Endothelial cell of umbilical vein (primary cell): ENCODE measurements at regions not wholly inside any gene's neighbourhood (a gene's known extent, or its start where the extent isn't known, plus 50 kb on each side); places are given as distances from the start of the nearest gene placed in this dataset.

Experiments
- BruUV-seq: library from RNA; stranded (reverse); fragments of 400-500 nt; replicated peaks from 2 replicates; lab custom pipeline; 2021; lab: Mats Ljungman, UMichigan
- CTCF ChIA-PET: fragments of 300-600, 350-600 bp; sonication (Branson Sonifier 250); formaldehyde crosslinking; loops from one replicate; lab custom pipeline; 2021; ENCODE audit warnings: antibody characterized with exemption, inconsistent platforms; lab: Charles Lee
- POLR2A ChIA-PET: fragments of 300-600, 350-600 bp; sonication (Branson Sonifier 250); formaldehyde crosslinking; loops from one replicate; lab custom pipeline; 2021; ENCODE audit warnings: antibody characterized with exemption, inconsistent platforms; lab: Charles Lee
- DNase-seq: peaks from one replicate; pipeline ENCODE4 v3.0.0-alpha.2; 2011; ENCODE audit warnings: low read depth, low spot score
- FAIRE-seq: peaks from 2 replicates; lab custom pipeline; 2011; peaks lifted over from hg19 to GRCh38; lab: Jason Lieb, UNC
- H2AFZ ChIP-seq: 2 replicates; pipeline ENCODE4 v1.6.0; 2012; ENCODE audit warnings: low read depth, low read length, control low read depth, inconsistent platforms
- H3K27ac ChIP-seq: 2 replicates; pipeline ENCODE4 v1.5.1; 2011; ENCODE audit warnings: low read depth, mild to moderate bottlenecking, control low read depth, low read length, moderate library complexity; ENCODE audit not compliant: insufficient read depth
- H3K27me3 ChIP-seq, 2 experiments: 2 replicates each; pipeline versions ENCODE4 v1.6.0 to v1.6.1; 2011; ENCODE audit warnings: low read length in 2 of 2, mixed read lengths in 1 of 2; ENCODE audit not compliant: control insufficient read depth in 2 of 2, insufficient read depth in 2 of 2
- H3K36me3 ChIP-seq, 2 experiments: 2 replicates in 1 of 2; 3 replicates in 1 of 2; pipeline ENCODE4 v1.5.1; 2011; ENCODE audit warnings: low read length in 2 of 2, mild to moderate bottlenecking in 1 of 2, moderate library complexity in 1 of 2; ENCODE audit not compliant: control insufficient read depth in 2 of 2, insufficient read depth in 2 of 2; ENCODE audit errors: extremely low read depth in 1 of 2
- H3K4me1 ChIP-seq: 3 replicates; pipeline ENCODE4 v1.5.1; 2011; ENCODE audit warnings: mild to moderate bottlenecking, low read length; ENCODE audit not compliant: control insufficient read depth, insufficient read depth; ENCODE audit errors: extremely low read depth
- H3K4me2 ChIP-seq: 2 replicates; pipeline ENCODE4 v1.6.1; 2011; ENCODE audit warnings: low read length, control low read depth, mixed read lengths; ENCODE audit not compliant: insufficient read depth
- H3K4me3 ChIP-seq, 3 experiments: fragments of 200-600 bp in 1 of 3; sonication (generic), shearing (Covaris generic) in 1 of 3; replicated peaks in 1 of 3; 2 replicates each; pipeline ENCODE4 v1.5.1; 2011 to 2016; ENCODE audit warnings: control low read depth in 3 of 3, low read length in 3 of 3, mild to moderate bottlenecking in 2 of 3, inconsistent platforms in 1 of 3, low read depth in 1 of 3, moderate library complexity in 1 of 3; ENCODE audit not compliant: insufficient read depth in 1 of 3
- H3K79me2 ChIP-seq: 2 replicates; pipeline ENCODE4 v1.6.0; 2012; ENCODE audit warnings: low read length, inconsistent platforms; ENCODE audit not compliant: control insufficient read depth, insufficient read depth
- H3K9ac ChIP-seq: replicated peaks from 2 replicates; pipeline ENCODE3; 2011; ENCODE audit warnings: low read length, control low read depth; ENCODE audit not compliant: insufficient read depth; ENCODE audit errors: extremely low read depth
- H3K9me1 ChIP-seq: replicated peaks from 3 replicates; pipeline ENCODE4 v1.6.0; 2011; ENCODE audit warnings: mild to moderate bottlenecking, low read length; ENCODE audit not compliant: control insufficient read depth, insufficient read depth; ENCODE audit errors: extremely low read depth
- H3K9me3 ChIP-seq: replicated peaks from 2 replicates; pipeline ENCODE4 v1.5.1; 2012; ENCODE audit warnings: low read length, inconsistent platforms; ENCODE audit not compliant: control insufficient read depth, insufficient read depth
- H4K20me1 ChIP-seq: replicated peaks from 2 replicates; pipeline ENCODE3; 2011; ENCODE audit warnings: mild to moderate bottlenecking, low read length; ENCODE audit not compliant: control insufficient read depth, insufficient read depth; ENCODE audit errors: extremely low read depth
- FOS ChIP-seq: IDR thresholded peaks from 2 replicates; pipeline ENCODE4 v1.6.1; 2011; ENCODE audit warnings: mild to moderate bottlenecking, low read length, moderate library complexity, borderline replicate concordance; ENCODE audit not compliant: insufficient read depth
- GATA2 ChIP-seq: IDR thresholded peaks from 2 replicates; pipeline ENCODE4 v1.7.0; 2011; ENCODE audit warnings: low read depth, mild to moderate bottlenecking, moderate library complexity, mixed read lengths, low read length; ENCODE audit not compliant: insufficient read length, insufficient read depth
- JUN ChIP-seq: IDR thresholded peaks from 2 replicates; pipeline ENCODE4 v1.6.1; 2011; ENCODE audit warnings: borderline replicate concordance, low read depth; ENCODE audit not compliant: insufficient read length, insufficient read depth
- MYC ChIP-seq: IDR thresholded peaks from one replicate; pipeline ENCODE4 v1.6.1; 2011; ENCODE audit warnings: mild to moderate bottlenecking, low read depth, low read length
- POLR2AphosphoS5 ChIP-seq: IDR thresholded peaks from 2 replicates; pipeline ENCODE4 v1.6.1; 2012; ENCODE audit warnings: low read depth, mild to moderate bottlenecking, control low read depth, low read length, moderate library complexity; ENCODE audit not compliant: insufficient read depth
- dilution Hi-C: fragments of 300-500 bp; cut with MboI; formaldehyde crosslinking; loops from one replicate; pipeline ENCODE4 v1.15.0; 2019; ENCODE audit warnings: low sequenced_read_pairs; ENCODE audit not compliant: extremely low pct_ligation_motif_present
- intact Hi-C: fragments of 100-400 bp; cut with micrococcal nuclease; formaldehyde crosslinking; loops from one replicate; pipeline ENCODE4 v1.10.0; 2022

DNA sequence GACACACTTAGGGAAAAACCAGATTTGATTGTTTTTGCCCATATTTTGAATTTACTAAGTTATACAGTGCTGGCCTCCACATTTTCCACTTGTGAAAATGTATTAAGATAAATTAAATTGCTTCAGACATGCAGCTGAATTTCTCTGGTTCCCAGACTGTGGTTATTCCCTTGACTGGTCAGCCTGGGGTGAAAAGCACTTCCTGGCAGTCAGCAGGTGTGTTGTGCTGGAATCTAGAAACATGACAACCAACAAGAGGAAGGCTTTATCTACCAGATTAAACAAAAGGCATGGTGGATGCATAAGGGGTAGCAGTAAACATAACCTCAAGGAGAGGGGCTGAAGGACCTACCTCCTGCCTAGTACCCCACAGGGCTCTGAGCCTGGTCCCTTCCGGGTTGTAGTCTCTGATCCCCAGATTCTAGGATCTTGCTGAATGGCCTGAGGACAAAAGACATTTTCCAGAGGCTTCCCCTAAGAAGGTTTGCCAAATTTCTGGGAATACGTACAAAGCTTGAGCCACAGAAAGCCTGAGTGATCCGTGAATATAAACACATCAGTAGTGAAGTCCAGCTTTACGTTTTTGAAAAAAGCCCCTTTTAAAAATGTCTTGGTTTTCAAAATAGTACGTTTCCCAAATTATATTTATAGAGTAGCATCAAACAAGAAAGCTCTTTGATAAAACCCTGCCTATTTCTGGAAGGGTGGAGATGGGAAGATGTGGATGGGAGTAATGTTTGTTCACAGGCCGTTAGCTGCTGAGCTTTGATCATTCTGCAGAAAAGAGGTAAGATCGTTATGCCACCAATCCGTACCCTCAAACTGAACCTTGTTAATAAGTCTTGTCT lies 133.4 kb downstream of the LACC1 start:
- no peak for FAIRE-seq
- TF ChIP-seq GATA2, result no peak
- TF ChIP-seq MYC, result no peak
- Histone ChIP-seq H3K27ac (peak overlapping the region; percentile 58), H3K36me3 (no peaks in the 10 kb centered on the region), H4K20me1 (no peaks in the 10 kb centered on the region), H3K79me2 (no peaks in the 10 kb centered on the region), H3K27me3 (no peaks in the 10 kb centered on the region), H3K4me2 (peak overlapping the region; percentile 81), H3K4me3 (no peak overlapping the region), H2AFZ (no peak overlapping the region), H3K4me1 (peaks cover 14% of the 10 kb centered on the region), H3K9me1 (no peaks in the 10 kb centered on the region), H3K9me3 (no peaks in the 10 kb centered on the region), H3K9ac (no peak overlapping the region)
- dilution Hi-C loops (no loop called here), intact Hi-C loops (loop anchor here (5.0 kb wide), 1 partner anchor 129 kb away; no protein-coding TSS in a partner anchor)
- DNase-seq, result peak; percentile 37
- POLR2A ChIA-PET, result no interaction called here
- BruUV-seq, result no TSS peak
- CTCF ChIA-PET, result interaction anchor here (0.9 to 1.7 kb wide), 4 partner anchors 12 to 424 kb away, joined by 3 to 6 read pairs (median 4); no protein-coding TSS in a partner anchor

GRCh38 chr13:44013758-44014291 lies 134.1 kb downstream of the LACC1 start:
- POLR2A ChIA-PET, result no interaction called here
- no TSS peak for BruUV-seq
- Histone ChIP-seq H4K20me1 (no peaks in the 10 kb centered on the region), H3K4me3 (no peak overlapping the region), H3K9me1 (no peaks in the 10 kb centered on the region), H3K9me3 (no peaks in the 10 kb centered on the region), H3K4me2 (peak overlapping the region; percentile 81), H2AFZ (peak overlapping the region; percentile 39), H3K79me2 (no peaks in the 10 kb centered on the region), H3K4me1 (peaks cover 14% of the 10 kb centered on the region), H3K27me3 (no peaks in the 10 kb centered on the region), H3K9ac (no peak overlapping the region), H3K27ac (peak overlapping the region; percentile 58), H3K36me3 (no peaks in the 10 kb centered on the region)
- peak; percentile 88 for DNase-seq
- peak; percentile 86 for FAIRE-seq
- CTCF ChIA-PET, result interaction anchor here (0.9 to 1.7 kb wide), 4 partner anchors 13 to 423 kb away, joined by 3 to 6 read pairs (median 4); no protein-coding TSS in a partner anchor
- intact Hi-C loops, result loop anchor here (5.0 kb wide), 1 partner anchor 128 kb away; no protein-coding TSS in a partner anchor
- TF ChIP-seq FOS (peak; percentile 57), POLR2AphosphoS5 (no peak), JUN (peak; percentile 76)
- dilution Hi-C loops, result no loop called here
